BLaER1 treated with 17β-estradiol and CSF1 and Interleukin-3, amounts not matched to agents 10 nM and 100 nM (cell line): ENCODE measurements at regions not wholly inside any gene's neighbourhood (a gene's known extent, or its start where the extent isn't known, plus 50 kb on each side); places are given as distances from the start of the nearest gene placed in this dataset.
A peak's percentile ranks its signal among the peaks of the same experiment; 100 is the strongest.
"Not testable (repeated sequence)": the region's sequence is repeated elsewhere in the genome, so short reads cannot be mapped to it uniquely, and the experiment has no call there.

Experiments used
- H3K27ac ChIP-seq, 11 experiments: shearing (Covaris generic); formaldehyde crosslinking; 2 replicates each; pipeline ENCODE4 v1.8.1; 2022
- H3K27me3 ChIP-seq, 11 experiments: shearing (Covaris generic); formaldehyde crosslinking; 2 replicates each; pipeline ENCODE4 v1.8.1; 2022
- H3K36me3 ChIP-seq, 11 experiments: shearing (Covaris generic); formaldehyde crosslinking; 2 replicates each; pipeline ENCODE4 v1.8.1; 2022
- H3K4me1 ChIP-seq, 10 experiments: shearing (Covaris generic); formaldehyde crosslinking; 2 replicates each; pipeline ENCODE4 v1.8.1; 2022
- H3K4me2 ChIP-seq, 11 experiments: shearing (Covaris generic); formaldehyde crosslinking; 2 replicates each; pipeline ENCODE4 v1.8.1; 2022
- H3K4me3 ChIP-seq, 10 experiments: shearing (Covaris generic); formaldehyde crosslinking; 2 replicates each; pipeline ENCODE4 v1.8.1; 2022
- H3K9ac ChIP-seq, 11 experiments: shearing (Covaris generic); formaldehyde crosslinking; 2 replicates each; pipeline ENCODE4 v1.8.1; 2022
- H3K9me3 ChIP-seq, 11 experiments: shearing (Covaris generic); formaldehyde crosslinking; replicated peaks in 1 of 11; 2 replicates each; pipeline ENCODE4 v1.8.1; 2022
- H4K20me1 ChIP-seq, 11 experiments: shearing (Covaris generic); formaldehyde crosslinking; 2 replicates each; pipeline ENCODE4 v1.8.1; 2022
- Cebpa-rat ChIP-seq, 11 experiments: shearing (Covaris generic); IDR thresholded peaks; 2 replicates each; pipeline ENCODE4 v1.8.1; 2022

DNA sequence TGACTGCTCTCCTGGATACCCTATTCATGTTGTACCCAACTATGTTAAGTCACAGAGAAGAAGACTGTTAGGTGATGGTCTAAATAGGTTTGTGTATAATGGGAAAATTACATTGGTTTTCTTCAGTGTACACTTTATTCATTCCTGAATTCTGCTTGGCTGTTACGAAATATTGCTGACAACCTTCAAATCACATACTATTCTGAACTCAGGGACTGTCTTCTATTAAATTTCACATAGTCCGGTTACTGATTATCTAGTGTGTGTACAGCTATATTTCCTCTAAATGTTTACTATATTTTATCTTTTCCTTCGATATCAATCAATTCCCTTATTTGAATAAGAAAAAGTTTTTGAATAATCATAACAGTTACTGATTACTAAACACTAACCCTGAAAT, 1090.3 kb upstream of the CITED2 start:
- Histone ChIP-seq H3K4me1 (peaks cover 0 to 12% (median 4%) of the 10 kb centered on the region in 10 experiments; a peak in 7 of 20 replicates), H3K9ac (no peak overlapping the region), H3K4me3 (no peak overlapping the region), H3K4me2 (no peak overlapping the region), H3K27me3 (no peaks in the 10 kb centered on the region), H3K9me3 (peaks cover 0 to 22% (median 5%) of the 10 kb centered on the region in 11 experiments; a peak in 8 of 22 replicates), H4K20me1 (no peaks in the 10 kb centered on the region), H3K36me3 (no peaks in the 10 kb centered on the region), H3K27ac (no peak overlapping the region)
- TF ChIP-seq Cebpa-rat (IDR thresholded peaks at IDR 0.05) = no peak

DNA sequence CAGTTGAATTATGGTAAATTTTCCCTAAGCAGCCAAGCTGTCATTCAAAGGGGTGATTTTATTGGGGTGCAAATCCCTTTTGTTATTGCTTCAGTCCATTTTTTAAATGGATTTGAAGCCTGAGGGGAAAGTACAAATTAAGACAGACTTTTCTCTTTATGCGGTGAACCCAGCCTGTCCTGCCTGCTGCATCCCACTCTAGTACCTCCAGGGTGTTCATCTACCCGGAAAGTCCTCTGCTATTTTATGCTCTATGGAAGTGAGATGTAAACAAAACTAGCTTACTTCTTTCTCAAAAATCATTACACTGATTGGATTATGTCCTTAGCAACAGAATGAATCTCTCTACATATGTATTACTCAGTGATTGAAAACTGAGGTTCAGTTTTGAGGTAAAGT, 1088.9 kb upstream of the CITED2 start:
- H3K27ac ChIP-seq = peak overlapping the region in 3 of 11 experiments; percentile 11 to 55 (median 52); a peak in 2 of 22 replicates
- TF ChIP-seq Cebpa-rat (IDR thresholded peaks at IDR 0.05) = no peak
- H4K20me1 ChIP-seq = no peaks in the 10 kb centered on the region
- H3K9ac ChIP-seq = no peak overlapping the region
- peaks cover 0 to 22% (median 5%) of the 10 kb centered on the region in 11 experiments; a peak in 7 of 22 replicates for H3K9me3 ChIP-seq
- H3K4me2 ChIP-seq = peak overlapping the region in 5 of 11 experiments; percentile 30 to 54 (median 42); a peak in 7 of 22 replicates
- H3K4me1 ChIP-seq = peaks cover 0 to 12% (median 4%) of the 10 kb centered on the region in 10 experiments; a peak in 7 of 20 replicates
- no peak overlapping the region for H3K4me3 ChIP-seq
- no peaks in the 10 kb centered on the region for H3K27me3 ChIP-seq
- no peaks in the 10 kb centered on the region for H3K36me3 ChIP-seq

DNA sequence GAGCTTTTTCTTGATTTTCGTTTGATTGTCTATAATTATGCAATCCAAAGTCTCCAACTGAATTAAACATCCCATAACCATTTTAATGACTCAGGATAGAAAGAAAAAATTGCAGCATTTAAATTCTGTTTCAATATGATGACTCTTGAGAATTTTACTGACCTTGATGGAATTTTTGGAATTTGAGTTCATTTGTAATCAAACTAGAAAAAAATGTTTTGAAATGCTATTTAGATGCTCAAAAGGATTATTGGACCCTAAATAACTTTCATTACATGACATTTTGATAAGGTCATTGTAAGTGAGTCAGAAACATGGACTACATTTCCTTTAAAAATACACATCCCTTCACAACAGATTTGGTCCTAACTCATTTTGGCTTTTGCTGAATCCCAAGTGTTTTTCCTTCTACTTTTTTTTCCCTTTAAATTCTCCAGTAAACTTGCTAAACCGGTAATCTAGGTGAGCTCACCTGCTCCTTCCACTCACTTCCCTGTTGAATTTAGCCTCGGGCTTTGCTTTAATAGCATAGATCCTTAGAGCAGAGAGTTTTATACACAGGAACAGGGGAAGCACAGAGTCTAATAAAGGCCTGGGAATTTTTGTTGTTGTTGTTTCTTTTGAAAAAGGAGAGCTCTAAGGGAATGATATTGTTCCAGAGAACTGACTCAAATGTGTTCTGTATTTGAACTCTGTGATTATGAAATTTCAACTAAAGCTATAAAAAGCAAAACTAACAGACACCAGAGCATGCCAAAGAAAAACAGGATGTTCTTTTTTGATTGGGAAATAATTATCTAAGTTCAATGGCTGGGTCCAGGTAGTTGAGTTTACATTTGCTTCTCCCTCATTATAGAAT, 1088.2 kb upstream of the CITED2 start:
- Histone ChIP-seq H3K27me3 (no peaks in the 10 kb centered on the region), H3K4me1 (peaks cover 0 to 12% (median 4%) of the 10 kb centered on the region in 10 experiments; a peak in 7 of 20 replicates), H3K4me3 (no peak overlapping the region), H4K20me1 (no peaks in the 10 kb centered on the region), H3K9me3 (peaks cover 0 to 20% (median 5%) of the 10 kb centered on the region in 11 experiments; a peak in 7 of 22 replicates), H3K36me3 (no peaks in the 10 kb centered on the region), H3K9ac (no peak overlapping the region), H3K4me2 (peak overlapping the region in 5 of 11 experiments; percentile 30 to 54 (median 42); a peak in 7 of 22 replicates), H3K27ac (peak overlapping the region in 2 of 11 experiments; percentile 52 to 55; a peak in 2 of 22 replicates)
- TF ChIP-seq Cebpa-rat (IDR thresholded peaks at IDR 0.05) = no peak

DNA sequence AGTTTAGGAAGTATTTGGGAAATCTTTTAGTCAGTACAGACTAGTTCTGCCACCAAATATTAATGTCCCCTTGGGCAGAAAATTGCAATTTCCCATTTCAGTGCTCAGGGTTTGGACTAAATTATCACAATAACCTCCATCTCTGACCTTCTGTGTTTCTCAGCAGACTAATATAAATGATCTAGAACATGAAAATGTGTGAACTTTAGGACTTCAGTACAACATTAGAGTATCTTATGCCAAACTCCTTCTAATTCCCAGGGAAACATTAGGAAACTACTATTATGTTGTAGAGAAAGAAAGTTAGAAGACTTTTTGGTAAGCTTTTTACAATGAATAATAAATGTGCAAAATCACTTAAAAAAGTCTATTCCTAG, 1087.6 kb upstream of the CITED2 start:
- no peaks in the 10 kb centered on the region for H3K36me3 ChIP-seq
- no peak for TF ChIP-seq Cebpa-rat (IDR thresholded peaks at IDR 0.05)

DNA sequence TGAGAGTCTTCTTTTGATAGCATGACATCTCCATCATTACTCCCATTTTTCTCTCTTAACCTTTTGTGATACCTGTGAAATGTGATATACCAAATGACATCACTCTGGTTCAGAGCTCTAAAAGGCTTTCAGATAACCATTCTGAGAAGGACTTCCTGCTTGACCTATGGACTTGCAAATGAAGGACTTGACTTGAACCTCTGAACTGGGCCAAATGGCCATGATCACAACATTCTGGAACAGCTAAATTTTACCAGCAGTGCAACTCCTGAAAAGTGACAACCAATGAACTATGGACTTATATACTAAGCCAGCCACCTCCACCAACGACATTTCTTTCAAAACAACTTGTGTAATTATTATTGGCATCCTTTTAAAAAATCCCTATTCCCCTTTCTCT, 1085.8 kb upstream of the CITED2 start:
- H3K9me3 ChIP-seq = no peaks in the 10 kb centered on the region
- no peak for TF ChIP-seq Cebpa-rat (IDR thresholded peaks at IDR 0.05)
- H3K4me3 ChIP-seq = no peak overlapping the region
- no peaks in the 10 kb centered on the region for H3K27me3 ChIP-seq
- no peaks in the 10 kb centered on the region for H4K20me1 ChIP-seq
- H3K36me3 ChIP-seq = no peaks in the 10 kb centered on the region
- peaks cover 0 to 12% (median 4%) of the 10 kb centered on the region in 10 experiments; a peak in 7 of 20 replicates for H3K4me1 ChIP-seq
- H3K27ac ChIP-seq = no peak overlapping the region
- no peak overlapping the region for H3K9ac ChIP-seq
- no peak overlapping the region for H3K4me2 ChIP-seq

More for the DNA sequence above, 1087.6 kb upstream of the CITED2 start:
- Histone ChIP-seq H3K4me1 (peaks cover 0 to 12% (median 4%) of the 10 kb centered on the region in 10 experiments; a peak in 7 of 20 replicates), H3K27ac (no peak overlapping the region), H3K4me3 (no peak overlapping the region), H4K20me1 (no peaks in the 10 kb centered on the region), H3K9ac (no peak overlapping the region), H3K27me3 (no peaks in the 10 kb centered on the region), H3K4me2 (no peak overlapping the region), H3K9me3 (peaks cover 0 to 14% (median 3%) of the 10 kb centered on the region in 11 experiments; a peak in 7 of 22 replicates)

DNA sequence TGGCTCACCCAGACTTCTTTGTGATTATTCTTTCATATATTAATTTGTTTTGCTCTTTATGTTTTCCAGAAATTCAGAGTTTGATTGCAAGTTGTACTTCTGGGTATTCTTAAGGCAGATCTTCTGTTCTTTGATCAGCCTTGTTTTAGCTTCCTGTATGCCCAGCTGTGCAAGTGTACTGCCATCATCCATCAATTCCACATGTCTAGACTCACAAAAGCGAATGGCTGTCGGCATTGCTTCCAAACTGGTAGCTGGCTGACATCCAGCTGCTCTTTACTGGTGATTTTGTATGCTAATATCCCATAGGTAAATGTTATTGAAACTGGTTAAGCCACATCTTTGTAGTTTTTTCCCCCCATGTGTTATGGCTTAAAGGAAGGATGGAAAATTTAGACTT, 1084.8 kb upstream of the CITED2 start:
- H3K4me3 ChIP-seq = no peak overlapping the region
- H3K27ac ChIP-seq = no peak overlapping the region
- no peak for TF ChIP-seq Cebpa-rat (IDR thresholded peaks at IDR 0.05)

DNA sequence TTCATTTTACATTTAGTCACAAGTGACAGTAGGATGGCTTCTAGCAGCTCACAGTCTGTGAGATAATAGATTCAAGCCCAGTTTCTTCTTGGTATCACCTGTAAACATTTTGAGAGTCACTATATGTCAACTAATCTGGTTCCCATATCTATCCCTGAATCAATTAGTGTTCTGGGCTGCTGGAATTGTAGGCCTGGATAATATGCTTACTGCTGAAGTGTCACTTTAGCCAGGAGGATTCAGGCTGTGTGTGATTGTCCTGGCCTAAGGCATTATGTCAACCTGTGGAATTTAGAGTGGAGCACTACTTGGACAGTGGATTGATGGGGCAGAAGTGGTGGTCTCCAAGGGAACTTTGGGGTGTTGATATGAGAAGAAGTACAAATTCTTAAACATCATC, 1071.8 kb upstream of the CITED2 start:
- Histone ChIP-seq H3K4me2 (no peak overlapping the region), H3K27ac (no peak overlapping the region), H4K20me1 (no peaks in the 10 kb centered on the region), H3K36me3 (no peaks in the 10 kb centered on the region), H3K9ac (no peak overlapping the region), H3K9me3 (no peaks in the 10 kb centered on the region), H3K4me3 (no peak overlapping the region), H3K27me3 (no peaks in the 10 kb centered on the region), H3K4me1 (no peaks in the 10 kb centered on the region)
- TF ChIP-seq Cebpa-rat (IDR thresholded peaks at IDR 0.05) = no peak

More for the DNA sequence above, 1084.8 kb upstream of the CITED2 start:
- Histone ChIP-seq H3K27me3 (no peaks in the 10 kb centered on the region), H3K4me1 (peaks cover 0 to 12% (median 4%) of the 10 kb centered on the region in 10 experiments; a peak in 7 of 20 replicates), H3K9ac (no peak overlapping the region), H3K4me2 (no peak overlapping the region), H4K20me1 (no peaks in the 10 kb centered on the region), H3K9me3 (no peaks in the 10 kb centered on the region), H3K36me3 (no peaks in the 10 kb centered on the region)

DNA sequence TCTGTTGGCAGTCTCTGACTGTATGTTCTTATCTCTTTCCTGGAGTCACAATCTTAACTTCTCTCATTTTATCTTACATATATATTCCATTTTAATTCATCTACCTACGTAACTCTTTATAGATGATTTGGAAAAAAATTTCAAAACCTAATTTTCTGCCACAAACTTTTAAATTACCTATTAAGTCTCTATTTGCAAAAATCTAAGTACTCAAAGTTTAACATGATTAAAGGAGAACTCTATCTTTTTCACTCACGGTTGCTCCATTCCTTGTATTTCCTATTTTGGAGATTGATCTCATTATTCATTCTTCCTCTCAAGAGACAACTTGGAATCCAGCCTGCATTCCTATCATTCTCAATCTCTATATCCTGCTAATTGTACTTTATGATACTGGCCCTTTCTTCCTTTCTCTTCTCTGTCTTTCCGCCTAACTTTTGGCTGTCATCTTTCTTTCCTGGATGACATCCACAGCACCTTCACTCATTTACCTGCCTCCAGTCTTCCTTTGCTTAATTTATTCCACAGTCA, 1071.1 kb upstream of the CITED2 start:
- Histone ChIP-seq H4K20me1 (no peaks in the 10 kb centered on the region), H3K4me2 (no peak overlapping the region), H3K4me1 (peaks cover 0 to 6% (median 0%) of the 10 kb centered on the region in 10 experiments; a peak in 1 of 20 replicates), H3K36me3 (no peaks in the 10 kb centered on the region), H3K4me3 (no peak overlapping the region), H3K27me3 (no peaks in the 10 kb centered on the region), H3K9ac (no peak overlapping the region), H3K9me3 (no peaks in the 10 kb centered on the region), H3K27ac (no peak overlapping the region)
- TF ChIP-seq Cebpa-rat (IDR thresholded peaks at IDR 0.05) = no peak

DNA sequence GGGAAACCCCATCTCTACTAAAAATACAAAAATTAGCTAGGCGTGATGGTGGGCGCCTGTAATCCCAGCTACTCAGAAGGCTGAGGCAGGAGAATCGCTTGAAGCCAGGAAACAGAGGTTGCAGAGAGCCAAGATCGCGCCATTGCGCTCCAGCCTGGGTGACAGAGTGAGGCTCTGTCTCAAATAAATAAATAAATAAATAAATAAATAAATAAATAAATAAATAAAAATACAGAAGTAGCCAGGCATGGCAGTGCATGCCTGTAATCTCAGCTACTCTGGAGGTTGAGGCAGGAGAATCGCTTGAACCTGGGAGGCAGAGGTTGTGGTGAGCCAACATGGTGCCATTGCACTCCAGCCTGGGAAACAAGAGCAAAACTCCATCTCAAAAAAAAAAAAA, 1068.7 kb upstream of the CITED2 start:
- not testable (repeated sequence) for H3K4me3 ChIP-seq, H3K4me2 ChIP-seq, H3K9ac ChIP-seq, H3K27ac ChIP-seq, H4K20me1 ChIP-seq, H3K36me3 ChIP-seq, H3K9me3 ChIP-seq, H3K27me3 ChIP-seq
- peaks cover 0 to 13% (median 0%) of the 10 kb centered on the region in 10 experiments; a peak in 1 of 20 replicates for H3K4me1 ChIP-seq
